HEK293T (cell line): ENCODE measurements at regions not wholly inside any gene's neighbourhood (a gene's known extent, or its start where the extent isn't known, plus 50 kb on each side); places are given as distances from the start of the nearest gene placed in this dataset.

Source experiments
- CTCF ChIA-PET: fragments of 350-600 bp; formaldehyde crosslinking; extraction: SDS; loops from one replicate; lab custom pipeline; 2021; ENCODE audit warnings: antibody characterized with exemption, inconsistent platforms; lab: Yijun Ruan, JAX
- POLR2A ChIA-PET: fragments of 350-600 bp; formaldehyde crosslinking; extraction: SDS; loops from one replicate; lab custom pipeline; 2020; ENCODE audit warnings: antibody characterized with exemption, inconsistent platforms; lab: Yijun Ruan, JAX
- DNase-seq: peaks from one replicate; pipeline ENCODE4 v3.0.0; 2012; ENCODE audit warnings: mixed read lengths; ENCODE audit errors: extremely low spot score
- ARNT ChIP-seq: fragments of 450-650 bp; IDR thresholded peaks from 2 replicates; pipeline ENCODE4 v1.6.1; 2017; ENCODE audit warnings: mild to moderate bottlenecking
- BHLHE40 ChIP-seq: fragments of 450-650 bp; IDR thresholded peaks from 2 replicates; pipeline ENCODE4 v1.6.1; 2016; ENCODE audit warnings: mild to moderate bottlenecking, moderate library complexity, borderline replicate concordance
- CTBP1 ChIP-seq: fragments of 450-650 bp; IDR thresholded peaks from 2 replicates; pipeline ENCODE4 v1.6.1; 2016; ENCODE audit warnings: borderline replicate concordance
- ELF4 ChIP-seq: fragments of 450-650 bp; IDR thresholded peaks from 2 replicates; pipeline ENCODE4 v1.6.1; 2017; ENCODE audit warnings: antibody characterized with exemption
- FOXA1 ChIP-seq: fragments of 450-650 bp; IDR thresholded peaks from 2 replicates; pipeline ENCODE4 v1.6.1; 2016; ENCODE audit warnings: mild to moderate bottlenecking
- FOXK2 ChIP-seq: fragments of 450-650 bp; IDR thresholded peaks from 2 replicates; pipeline ENCODE4 v1.6.1; 2016; ENCODE audit warnings: mild to moderate bottlenecking
- FOXM1 ChIP-seq: fragments of 450-650 bp; IDR thresholded peaks from 2 replicates; pipeline ENCODE4 v1.6.1; 2017; ENCODE audit warnings: mild to moderate bottlenecking, borderline replicate concordance
- HDGF ChIP-seq: fragments of 450-650 bp; IDR thresholded peaks from 2 replicates; pipeline ENCODE4 v1.6.1; 2017; ENCODE audit warnings: antibody characterized with exemption, borderline replicate concordance
- L3MBTL2 ChIP-seq: fragments of 450-650 bp; conservative IDR thresholded peaks from 2 replicates; pipeline ENCODE4 v1.6.1; 2016; ENCODE audit warnings: mild to moderate bottlenecking
- LEF1 ChIP-seq: fragments of 450-650 bp; IDR thresholded peaks from 2 replicates; pipeline ENCODE4 v1.6.1; 2017; ENCODE audit warnings: mild to moderate bottlenecking, borderline replicate concordance
- NFRKB ChIP-seq: fragments of 450-650 bp; IDR thresholded peaks from 2 replicates; pipeline ENCODE4 v1.6.1; 2016; ENCODE audit warnings: mild to moderate bottlenecking, moderate library complexity
- SP1 ChIP-seq: fragments of 450-650 bp; IDR thresholded peaks from 2 replicates; pipeline ENCODE4 v1.6.1; 2017
- SUZ12 ChIP-seq: fragments of 450-650 bp; IDR thresholded peaks from 2 replicates; pipeline ENCODE4 v1.6.1; 2016; ENCODE audit warnings: mild to moderate bottlenecking
- TARDBP ChIP-seq: fragments of 450-650 bp; IDR thresholded peaks from 2 replicates; pipeline ENCODE4 v1.6.1; 2016
- ZNF384 ChIP-seq: fragments of 450-650 bp; IDR thresholded peaks from 2 replicates; pipeline ENCODE4 v1.6.1; 2016
- TF ChIP-seq, protein P1 (sequence below): fragments of 450-650 bp; IDR thresholded peaks from 2 replicates; pipeline ENCODE4 v1.6.1; 2016

DNA sequence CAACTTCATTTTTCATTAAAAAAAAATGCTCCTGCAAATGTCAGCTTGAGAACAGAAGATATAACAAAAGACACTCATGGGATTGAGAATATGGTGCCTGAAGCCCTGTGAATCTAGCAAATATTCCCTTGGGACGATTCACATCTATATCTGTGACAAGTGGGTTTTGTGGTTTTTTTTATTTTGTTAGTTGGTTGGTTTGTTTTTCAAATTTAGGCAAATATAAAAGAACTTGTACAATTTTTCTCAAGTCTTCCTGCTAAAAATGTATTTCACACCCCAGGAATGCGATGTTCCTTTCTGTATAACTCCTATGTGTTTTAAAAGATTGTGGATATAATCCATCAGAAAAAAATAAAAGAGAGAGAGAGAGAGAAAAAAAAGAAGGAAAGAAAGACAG, 1061.8 kb upstream of the ARRDC3 start:
- POLR2A ChIA-PET: no interaction called here
- CTCF ChIA-PET: no interaction called here
- DNase-seq: no peak
- TF ChIP-seq L3MBTL2: no peak
- TF ChIP-seq TARDBP: no peak
- TF ChIP-seq SUZ12: no peak
- TF ChIP-seq BHLHE40: no peak
- no peak for TF ChIP-seq ARNT
- TF ChIP-seq, protein P1, sequence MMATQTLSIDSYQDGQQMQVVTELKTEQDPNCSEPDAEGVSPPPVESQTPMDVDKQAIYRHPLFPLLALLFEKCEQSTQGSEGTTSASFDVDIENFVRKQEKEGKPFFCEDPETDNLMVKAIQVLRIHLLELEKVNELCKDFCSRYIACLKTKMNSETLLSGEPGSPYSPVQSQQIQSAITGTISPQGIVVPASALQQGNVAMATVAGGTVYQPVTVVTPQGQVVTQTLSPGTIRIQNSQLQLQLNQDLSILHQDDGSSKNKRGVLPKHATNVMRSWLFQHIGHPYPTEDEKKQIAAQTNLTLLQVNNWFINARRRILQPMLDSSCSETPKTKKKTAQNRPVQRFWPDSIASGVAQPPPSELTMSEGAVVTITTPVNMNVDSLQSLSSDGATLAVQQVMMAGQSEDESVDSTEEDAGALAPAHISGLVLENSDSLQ: no peak
- no peak for TF ChIP-seq CTBP1
- no peak for TF ChIP-seq SP1
- TF ChIP-seq ZNF384: no peak
- no peak for TF ChIP-seq NFRKB
- TF ChIP-seq FOXM1: no peak
- no peak for TF ChIP-seq LEF1
- TF ChIP-seq HDGF: no peak
- TF ChIP-seq FOXK2: no peak
- TF ChIP-seq ELF4: no peak
- no peak for TF ChIP-seq FOXA1

DNA sequence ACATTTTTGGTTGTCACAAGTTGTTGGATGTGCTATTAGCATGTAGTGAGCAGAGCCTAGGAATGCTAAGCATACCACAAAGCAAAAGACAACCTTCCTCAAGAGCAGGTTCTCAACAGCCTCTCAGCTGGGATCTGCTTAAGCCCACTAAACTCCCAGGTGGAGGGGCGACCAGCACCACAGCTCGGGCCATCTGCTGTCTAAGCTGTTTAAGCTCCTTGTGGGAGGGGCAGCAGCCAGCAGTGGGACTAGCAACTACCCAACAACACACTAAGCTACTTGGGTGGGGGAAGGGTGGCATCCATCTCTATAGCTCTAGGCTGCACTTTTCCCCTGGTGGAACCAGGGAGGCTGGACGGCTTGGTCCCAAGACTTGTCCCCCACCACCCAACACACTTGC, 1052.7 kb upstream of the ARRDC3 start:
- POLR2A ChIA-PET: no interaction called here

DNA sequence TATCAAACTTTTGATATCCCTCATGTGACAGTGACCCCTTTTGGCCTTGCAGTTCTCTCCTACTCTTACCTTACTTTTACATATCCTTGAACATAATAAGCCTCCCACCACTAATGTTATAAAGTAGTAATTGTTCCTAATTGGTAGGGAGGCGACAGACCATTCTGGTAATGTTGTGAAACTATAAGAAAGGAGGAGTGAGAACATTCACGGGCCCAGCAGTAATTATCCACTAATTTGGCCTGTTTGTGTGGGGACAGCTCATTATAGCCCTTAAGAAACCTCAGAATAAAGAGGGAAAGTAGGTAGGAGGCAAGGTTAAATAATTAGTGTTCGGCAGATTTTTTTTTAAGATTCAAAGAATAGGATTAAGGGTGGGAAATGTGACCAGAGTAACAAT, 1046.5 kb upstream of the ARRDC3 start:
- TF ChIP-seq FOXA1 (no peak), LEF1 (no peak), HDGF (no peak), CTBP1 (no peak), L3MBTL2 (no peak), ELF4 (no peak), ZNF384 (no peak)
- ChIA-PET CTCF (no interaction called here), POLR2A (no interaction called here)
- DNase-seq: no peak

More for the DNA sequence above, 1052.7 kb upstream of the ARRDC3 start:
- TF ChIP-seq, protein P1: no peak
- TF ChIP-seq SP1 (no peak), NFRKB (no peak), ARNT (no peak), LEF1 (no peak), HDGF (no peak), L3MBTL2 (no peak), TARDBP (no peak), FOXK2 (no peak), BHLHE40 (no peak), ZNF384 (no peak), ELF4 (no peak)
- DNase-seq: no peak
- CTCF ChIA-PET: no interaction called here

DNA sequence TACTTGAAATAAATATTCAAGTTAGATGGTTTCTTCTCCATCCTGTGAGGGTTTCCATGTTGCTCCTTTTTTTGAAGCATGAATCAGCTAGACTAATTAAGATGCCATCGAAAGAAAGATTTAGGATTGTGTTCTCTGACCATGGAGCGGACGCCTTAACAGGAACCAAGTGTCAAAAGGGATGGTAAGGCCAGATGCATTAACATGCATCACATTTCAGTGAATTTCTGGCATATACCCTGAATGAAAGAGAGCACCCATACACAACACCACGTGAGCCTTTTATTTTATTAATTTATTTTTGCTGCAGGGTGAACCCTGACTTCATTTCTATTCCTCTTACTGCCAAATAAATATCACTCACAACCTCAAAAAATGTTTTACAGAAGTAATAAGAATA, 1045.3 kb upstream of the ARRDC3 start:
- no peak for TF ChIP-seq FOXA1
- no peak for TF ChIP-seq TARDBP
- DNase-seq: no peak
- ChIA-PET POLR2A (no interaction called here), CTCF (no interaction called here)

DNA sequence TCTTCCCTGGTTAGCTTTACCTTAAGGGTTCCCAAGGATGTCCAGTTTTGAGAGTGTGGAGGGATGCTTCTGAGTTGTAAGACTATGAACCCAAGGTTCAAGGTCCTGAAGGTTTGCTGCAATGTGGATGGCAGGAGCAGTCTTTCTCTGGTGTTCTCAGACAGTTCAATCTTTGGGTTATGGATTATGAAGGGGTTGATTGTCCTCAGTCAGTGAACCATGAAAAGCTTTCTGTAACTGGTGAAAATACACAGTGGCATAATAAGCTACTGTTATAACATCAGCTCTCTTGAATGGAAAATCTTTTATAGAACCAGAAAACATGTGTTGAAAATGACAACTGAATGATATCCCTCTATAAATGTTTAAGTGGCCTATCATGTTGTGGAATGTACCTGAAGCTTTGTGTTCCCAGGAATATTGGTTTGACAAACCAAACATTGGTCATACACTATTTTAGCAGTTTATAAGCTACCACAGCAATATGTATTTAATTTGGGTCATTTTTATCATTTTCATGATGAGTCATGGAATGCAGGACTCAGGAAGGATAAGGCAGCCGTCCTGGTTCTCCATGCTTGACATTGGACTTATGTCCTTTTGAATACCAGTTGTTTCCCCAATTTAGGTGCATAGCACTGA, 1041.8 kb upstream of the ARRDC3 start:
- ChIA-PET CTCF (no interaction called here), POLR2A (no interaction called here)

DNA sequence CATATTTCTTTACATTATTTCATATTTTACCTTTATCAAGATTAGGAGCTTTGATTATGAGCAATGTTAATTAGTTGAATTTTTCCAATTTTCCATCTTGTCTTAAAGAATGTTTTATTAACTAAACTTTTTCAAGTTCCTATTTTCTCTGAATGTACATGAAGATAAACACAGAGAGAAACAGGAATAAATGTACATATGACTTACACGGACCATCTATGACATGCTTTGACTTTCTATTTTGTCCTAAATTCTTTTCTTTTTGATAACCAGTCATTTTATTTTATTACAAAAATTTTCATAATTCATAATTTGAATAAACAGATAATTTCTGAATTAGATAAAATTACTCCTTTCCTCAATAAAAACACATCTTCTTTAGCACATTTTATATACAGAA, 1038.8 kb upstream of the ARRDC3 start:
- no peak for TF ChIP-seq SUZ12
- no peak for TF ChIP-seq TARDBP
- no peak for TF ChIP-seq NFRKB
- TF ChIP-seq FOXM1: no peak
- no peak for TF ChIP-seq ELF4
- no peak for TF ChIP-seq ZNF384
- TF ChIP-seq ARNT: no peak
- no peak for TF ChIP-seq BHLHE40
- no peak for TF ChIP-seq HDGF
- TF ChIP-seq, protein P1: no peak
- no peak for TF ChIP-seq CTBP1
- no peak for TF ChIP-seq L3MBTL2
- no peak for TF ChIP-seq LEF1
- no peak for TF ChIP-seq SP1
- no peak for TF ChIP-seq FOXK2
- ChIA-PET POLR2A (no interaction called here), CTCF (no interaction called here)
- no peak for DNase-seq

More for the DNA sequence above, 1041.8 kb upstream of the ARRDC3 start:
- TF ChIP-seq FOXM1 (no peak), L3MBTL2 (no peak), SP1 (no peak), ZNF384 (no peak), NFRKB (no peak), BHLHE40 (no peak), ELF4 (no peak), CTBP1 (no peak)
- no peak for DNase-seq

DNA sequence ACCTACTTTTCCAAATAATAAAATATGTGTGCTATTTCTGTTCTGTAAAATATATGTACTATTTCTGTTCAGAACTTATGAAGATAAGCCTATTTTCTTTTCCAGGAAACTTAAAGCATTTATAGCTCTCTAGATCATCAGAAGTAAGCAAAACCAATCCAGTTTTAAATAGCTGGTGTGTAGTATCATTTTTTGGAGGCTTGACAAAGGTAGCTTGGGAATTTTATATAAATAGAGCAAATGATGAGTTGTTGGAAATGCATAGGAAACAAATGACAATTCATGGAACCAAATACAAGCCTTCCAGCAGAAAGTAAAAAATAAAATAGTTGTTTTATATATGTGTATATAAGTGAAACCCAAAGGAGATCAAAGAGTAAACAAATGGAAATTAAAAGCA, 1038.1 kb upstream of the ARRDC3 start:
- ChIA-PET POLR2A (no interaction called here), CTCF (no interaction called here)
- no peak for DNase-seq
- no peak for TF ChIP-seq LEF1
